ENCODE measurements at regions not wholly inside any gene's neighbourhood (a gene's known extent, or its start where the extent isn't known, plus 50 kb on each side); places are given as distances from the start of the nearest gene placed in this dataset.

DNA sequence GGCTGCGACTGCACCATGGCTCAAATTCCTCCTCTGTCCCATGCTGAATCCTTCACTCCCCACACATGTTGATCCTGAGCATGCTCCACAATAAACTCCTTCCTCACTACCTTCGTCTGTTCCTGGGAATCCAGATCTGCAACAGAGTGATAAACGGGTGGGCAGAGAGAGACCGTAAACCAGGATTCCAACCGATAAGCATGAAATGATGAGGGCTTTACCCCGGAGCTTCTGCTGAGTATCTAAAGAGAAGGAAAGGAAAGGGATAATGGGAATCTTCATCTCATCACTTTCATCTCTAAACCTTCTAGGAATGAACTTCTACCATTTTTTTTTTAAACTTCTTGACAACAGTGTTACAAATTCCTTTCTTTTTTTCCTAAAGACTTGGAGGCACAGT, 329.3 kb upstream of the TNP1 start:
- Histone ChIP-seq H3K9me3 (ENCODE audit: low read length) (no peaks in the 10 kb centered on the region), H3K4me2 (ENCODE audit: low read length) (no peak overlapping the region), H4K20me1 (ENCODE audit: insufficient read depth, low read length) (no peaks in the 10 kb centered on the region), H3K9me2 (ENCODE audit: insufficient read depth, low read length) (no peaks in the 10 kb centered on the region), H3K36me3 (ENCODE audit: insufficient read depth, low read length) (no peaks in the 10 kb centered on the region), H3K27ac (ENCODE audit: low read depth, low read length, poor library complexity, severe bottlenecking) (no peak overlapping the region), H3K79me2 (ENCODE audit: insufficient read depth, low read depth, low read length) (no peaks in the 10 kb centered on the region), H3K4me3 (ENCODE audit: low read depth, low read length, poor library complexity, severe bottlenecking) (no peak overlapping the region), H3K4me1 (ENCODE audit: insufficient read depth, low read length, poor library complexity, severe bottlenecking) (no peaks in the 10 kb centered on the region), H2AFZ (ENCODE audit: low read length) (no peak overlapping the region)
- intact Hi-C loops (cut with micrococcal nuclease; ENCODE audit: unreplicated experiment), result no loop called here
- DNase-seq (ENCODE audit: low spot score), result no peak
- no peak for TF ChIP-seq EZH2phosphoT487 (IDR thresholded peaks at IDR 0.05; ENCODE audit: borderline replicate concordance, low read depth, low read length)
- TF ChIP-seq CTCF (conservative IDR thresholded peaks at IDR 0.05; ENCODE audit: low read length), result no peak
- CTCF ChIA-PET (ENCODE audit: unreplicated experiment), result no interaction called here
- no TSS peak for BruUV-seq (replicated peaks)
- POLR2A ChIA-PET, result no interaction called here

DNA sequence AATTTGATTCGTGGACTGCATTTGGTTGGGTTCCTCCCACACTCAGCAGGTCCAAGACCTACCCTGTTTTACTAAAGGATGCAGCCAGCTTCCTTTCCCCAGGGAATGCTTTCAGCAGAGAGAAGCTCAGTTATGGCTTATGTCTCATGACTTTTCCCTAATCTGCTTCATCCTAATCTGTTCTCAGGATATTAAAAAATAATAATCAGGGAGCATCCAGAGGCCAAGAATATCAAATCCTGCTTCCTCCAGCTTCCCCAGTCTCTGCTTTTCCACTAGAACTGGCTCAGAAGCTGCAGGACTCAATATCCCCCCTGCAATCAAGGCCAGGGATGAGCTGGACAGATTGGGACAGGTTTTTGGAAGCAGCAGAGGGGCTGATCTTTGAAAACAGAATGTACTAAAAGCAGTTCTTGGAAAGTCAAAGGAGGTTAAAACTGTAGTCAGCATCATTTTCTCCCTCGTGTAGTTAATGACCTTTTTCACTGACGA, 326.9 kb upstream of the TNP1 start:
- CTCF ChIA-PET (ENCODE audit: unreplicated experiment), result no interaction called here
- H3K36me3 ChIP-seq (ENCODE audit: insufficient read depth, low read length), result no peaks in the 10 kb centered on the region
- no peaks in the 10 kb centered on the region for H4K20me1 ChIP-seq (ENCODE audit: insufficient read depth, low read length)
- no peak overlapping the region for H3K4me2 ChIP-seq (ENCODE audit: low read length)
- intact Hi-C loops (cut with micrococcal nuclease; ENCODE audit: unreplicated experiment), result no loop called here
- no peak overlapping the region for H3K27ac ChIP-seq (ENCODE audit: low read depth, low read length, poor library complexity, severe bottlenecking)
- H3K79me2 ChIP-seq (ENCODE audit: insufficient read depth, low read depth, low read length), result no peaks in the 10 kb centered on the region
- no peaks in the 10 kb centered on the region for H3K9me2 ChIP-seq (ENCODE audit: insufficient read depth, low read length)
- no TSS peak for BruUV-seq (replicated peaks)
- H3K9me3 ChIP-seq (ENCODE audit: low read length), result no peaks in the 10 kb centered on the region
- H2AFZ ChIP-seq (ENCODE audit: low read length), result no peak overlapping the region
- H3K4me3 ChIP-seq (ENCODE audit: low read depth, low read length, poor library complexity, severe bottlenecking), result no peak overlapping the region
- POLR2A ChIA-PET, result interaction anchor here (0.6 kb wide), 1 partner anchor 16 kb away, joined by 3 read pairs; no protein-coding TSS in a partner anchor
- no peak for DNase-seq (ENCODE audit: low spot score)
- H3K4me1 ChIP-seq (ENCODE audit: insufficient read depth, low read length, poor library complexity, severe bottlenecking), result no peaks in the 10 kb centered on the region
- no peak for TF ChIP-seq EZH2phosphoT487 (IDR thresholded peaks at IDR 0.05; ENCODE audit: borderline replicate concordance, low read depth, low read length)
- no peak for TF ChIP-seq CTCF (conservative IDR thresholded peaks at IDR 0.05; ENCODE audit: low read length)

DNA sequence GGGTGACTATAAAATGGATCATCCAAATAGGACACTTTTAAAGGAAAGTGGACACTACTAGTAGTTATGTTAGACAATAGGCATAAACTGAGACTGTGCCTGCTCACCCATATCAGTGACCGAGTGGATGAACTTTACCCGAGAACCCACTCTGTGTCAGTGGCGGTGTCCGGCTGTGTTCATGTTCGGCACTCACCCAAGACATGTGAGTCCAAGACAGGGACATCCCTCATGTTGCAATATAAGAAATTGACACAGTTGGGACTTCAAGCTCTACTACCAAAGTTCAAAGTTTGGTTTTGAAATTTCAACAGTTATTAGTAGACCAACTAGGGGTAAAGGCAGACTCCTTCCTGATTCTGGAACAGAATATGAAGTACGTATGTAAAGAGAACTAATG, 326.3 kb upstream of the TNP1 start:
- TF ChIP-seq CTCF (conservative IDR thresholded peaks at IDR 0.05; ENCODE audit: low read length), result no peak
- no peak for TF ChIP-seq EZH2phosphoT487 (IDR thresholded peaks at IDR 0.05; ENCODE audit: borderline replicate concordance, low read depth, low read length)
- Histone ChIP-seq H3K9me3 (ENCODE audit: low read length) (no peaks in the 10 kb centered on the region), H3K4me1 (ENCODE audit: insufficient read depth, low read length, poor library complexity, severe bottlenecking) (no peaks in the 10 kb centered on the region), H3K4me2 (ENCODE audit: low read length) (no peak overlapping the region), H3K36me3 (ENCODE audit: insufficient read depth, low read length) (no peaks in the 10 kb centered on the region), H3K27ac (ENCODE audit: low read depth, low read length, poor library complexity, severe bottlenecking) (no peak overlapping the region), H2AFZ (ENCODE audit: low read length) (no peak overlapping the region), H3K4me3 (ENCODE audit: low read depth, low read length, poor library complexity, severe bottlenecking) (no peak overlapping the region), H3K9me2 (ENCODE audit: insufficient read depth, low read length) (no peaks in the 10 kb centered on the region), H4K20me1 (ENCODE audit: insufficient read depth, low read length) (no peaks in the 10 kb centered on the region), H3K79me2 (ENCODE audit: insufficient read depth, low read depth, low read length) (no peaks in the 10 kb centered on the region)
- CTCF ChIA-PET (ENCODE audit: unreplicated experiment), result no interaction called here
- no peak for DNase-seq (ENCODE audit: low spot score)
- POLR2A ChIA-PET, result no interaction called here
- BruUV-seq (replicated peaks), result no TSS peak
- intact Hi-C loops (cut with micrococcal nuclease; ENCODE audit: unreplicated experiment), result no loop called here
